Testis (tissue), 2 donors: ENCODE measurements at regions not wholly inside any gene's neighbourhood (a gene's known extent, or its start where the extent isn't known, plus 50 kb on each side); places are given as distances from the start of the nearest gene placed in this dataset.

Experiments
- CTCF ChIP-seq, 3 experiments: fragments of 450-650 bp in 2 of 3; fragments of 200-600 bp in 1 of 3; sonication (generic) in 1 of 3; IDR thresholded peaks; one replicate each; pipeline ENCODE4 v1.5.1; 2016 to 2019; ENCODE audit warnings: antibody characterized with exemption in 3 of 3, mild to moderate bottlenecking in 2 of 3, moderate library complexity in 1 of 3
- POLR2A ChIP-seq: fragments of 450-650 bp; IDR thresholded peaks from one replicate; pipeline ENCODE4 v1.6.1; 2017; ENCODE audit warnings: antibody characterized with exemption, mild to moderate bottlenecking, moderate library complexity

DNA sequence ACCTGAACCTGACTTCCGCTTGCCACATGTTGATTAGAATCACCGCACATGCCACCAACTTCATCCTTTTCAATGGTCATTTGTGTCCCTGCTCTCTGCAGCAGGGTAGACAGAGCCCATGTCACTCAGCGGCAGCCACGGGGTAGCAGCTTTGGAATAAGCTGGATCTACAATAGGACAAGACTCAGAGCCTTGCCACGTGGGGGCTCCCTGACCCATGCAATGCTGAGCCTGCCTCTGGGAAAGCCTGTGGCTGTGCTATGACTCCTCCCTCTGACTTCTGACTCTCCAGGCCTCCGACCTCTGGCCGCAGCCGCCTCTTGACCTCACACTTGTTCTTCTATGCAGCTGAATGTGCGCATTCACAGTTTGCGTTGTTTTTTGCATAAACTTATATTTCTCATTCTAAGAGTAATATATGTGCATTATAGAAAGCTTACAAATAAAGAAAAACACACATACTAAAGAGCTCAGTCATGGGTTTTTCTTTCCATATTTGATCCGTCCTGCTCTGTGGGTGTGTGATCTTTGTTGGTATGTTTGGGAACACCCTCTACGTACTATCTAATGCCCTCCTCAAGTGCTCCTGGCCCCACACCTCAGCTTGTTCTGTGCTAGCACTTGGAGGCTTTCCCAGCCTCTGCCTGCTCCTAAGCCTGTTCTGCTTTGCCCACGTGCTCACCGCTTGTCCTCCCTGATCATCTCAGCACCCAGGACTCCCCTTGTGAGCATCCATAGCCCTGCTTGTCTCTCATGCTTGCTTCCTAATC, 198.0 kb upstream of the MKI67 start:
- no peak for TF ChIP-seq CTCF (IDR thresholded peaks at IDR 0.05)
- no peak for TF ChIP-seq POLR2A
